NCI-H2107 treated with DMSO at 0.1 percent for 48 hours (cell line): ENCODE measurements at regions not wholly inside any gene's neighbourhood (a gene's known extent, or its start where the extent isn't known, plus 50 kb on each side); places are given as distances from the start of the nearest gene placed in this dataset.
"Not testable (repeated sequence)": the region's sequence is repeated elsewhere in the genome, so short reads cannot be mapped to it uniquely, and the experiment has no call there.

Experiments
- DNase-seq: peaks from one replicate; lab custom pipeline; 2025; ENCODE audit not compliant: unreplicated experiment; lab: John Stamatoyannopoulos, UW

- DNase-seq = no peak
These were observed 215.1 kb upstream of the PITX2 start for GRCh38 chr4:110837896-110838450.

- no peak for DNase-seq
These were observed 217.4 kb upstream of the PITX2 start for GRCh38 chr4:110840221-110840654.

- no peak for DNase-seq
These were observed 225.9 kb upstream of the PITX2 start for GRCh38 chr4:110848787-110849186.

- DNase-seq = no peak
These were observed 226.6 kb upstream of the PITX2 start for GRCh38 chr4:110849461-110849860.

GRCh38 chr4:110850461-110851442, 227.9 kb upstream of the PITX2 start:
- no peak for DNase-seq

- no peak for DNase-seq
These were observed 229.1 kb upstream of the PITX2 start for GRCh38 chr4:110851989-110852388.

- DNase-seq = no peak
These were observed 229.9 kb upstream of the PITX2 start for GRCh38 chr4:110852793-110853192.

- no peak for DNase-seq
These were observed 230.4 kb upstream of the PITX2 start for GRCh38 chr4:110853242-110853641.

GRCh38 chr4:110854021-110854678, 231.3 kb upstream of the PITX2 start:
- no peak for DNase-seq

- no peak for DNase-seq
These were observed 237.2 kb upstream of the PITX2 start for GRCh38 chr4:110860125-110860524.

GRCh38 chr4:110860901-110861300, 238.0 kb upstream of the PITX2 start:
- no peak for DNase-seq

- no peak for DNase-seq
These were observed 242.9 kb upstream of the PITX2 start for GRCh38 chr4:110865611-110866259.

GRCh38 chr4:110867251-110867960, 244.5 kb upstream of the PITX2 start:
- DNase-seq = no peak

- DNase-seq = no peak
These were observed 245.3 kb upstream of the PITX2 start for GRCh38 chr4:110867981-110868720.

GRCh38 chr4:110869114-110869513, 246.2 kb upstream of the PITX2 start:
- no peak for DNase-seq

- DNase-seq = no peak
These were observed 247.1 kb upstream of the PITX2 start for GRCh38 chr4:110869862-110870572.

GRCh38 chr4:110876214-110876613, 253.3 kb upstream of the PITX2 start:
- not testable (repeated sequence) for DNase-seq

- no peak for DNase-seq
These were observed 254.0 kb upstream of the PITX2 start for GRCh38 chr4:110876866-110877265.

GRCh38 chr4:110877778-110878370, 255.0 kb upstream of the PITX2 start:
- no peak for DNase-seq
